OCI-LY3 (cell line): ENCODE measurements at regions not wholly inside any gene's neighbourhood (a gene's known extent, or its start where the extent isn't known, plus 50 kb on each side); places are given as distances from the start of the nearest gene placed in this dataset.

ENCODE experiments used
- H2AFZ ChIP-seq: fragments of 200-600, 300-600 bp; shearing (Covaris generic); 2 replicates; pipeline ENCODE4 v1.6.0; 2014; ENCODE audit warnings: antibody characterized with exemption, low read depth, low read length
- H3K27ac ChIP-seq: fragments of 200-600, 300-600 bp; sonication (generic); 2 replicates; pipeline ENCODE4 v1.5.1; 2014; ENCODE audit warnings: mild to moderate bottlenecking, low read length, moderate library complexity, mixed read lengths
- H3K27me3 ChIP-seq: fragments of 200-600, 300-600 bp; sonication (generic); 2 replicates; pipeline ENCODE4 v1.6.1; 2014; ENCODE audit warnings: low read depth, low read length, mixed read lengths
- H3K36me3 ChIP-seq: fragments of 200-600, 300-600 bp; sonication (generic); replicated peaks from 2 replicates; pipeline ENCODE3; 2014; ENCODE audit warnings: low read depth, low read length, mixed read lengths
- H3K4me1 ChIP-seq: fragments of 300-600, 200-600 bp; sonication (generic); 2 replicates; pipeline ENCODE4 v1.6.1; 2014; ENCODE audit warnings: low read length, mixed read lengths
- H3K4me2 ChIP-seq: fragments of 200-600, 300-600 bp; sonication (generic); 2 replicates; pipeline ENCODE4 v1.6.1; 2014; ENCODE audit warnings: low read length, mixed read lengths
- H3K4me3 ChIP-seq: fragments of 300-600, 200-600 bp; sonication (generic); 2 replicates; pipeline ENCODE4 v1.5.1; 2014; ENCODE audit warnings: antibody characterized with exemption, mild to moderate bottlenecking, low read length, moderate library complexity
- H3K79me2 ChIP-seq: fragments of 300-600, 200-600 bp; shearing (Covaris generic); 2 replicates; pipeline ENCODE4 v1.6.1; 2014; ENCODE audit warnings: mild to moderate bottlenecking, low read length, mixed read lengths
- H3K9ac ChIP-seq: fragments of 300-600, 200-600 bp; shearing (Covaris generic); 2 replicates; pipeline ENCODE4 v1.6.0; 2014; ENCODE audit warnings: mild to moderate bottlenecking, low read length, moderate library complexity
- H3K9me3 ChIP-seq: fragments of 200-600, 300-600 bp; shearing (Covaris generic); 2 replicates; pipeline ENCODE4 v1.6.1; 2014; ENCODE audit warnings: low read length, mixed read lengths; ENCODE audit not compliant: insufficient read depth
- H4K20me1 ChIP-seq: fragments of 200-600, 300-600 bp; sonication (generic); 2 replicates; pipeline ENCODE4 v1.6.1; 2016; ENCODE audit warnings: low read length, mixed read lengths; ENCODE audit not compliant: insufficient read depth
- EZH2phosphoT487 ChIP-seq: fragments of 200-600 bp; shearing (Covaris generic); IDR thresholded peaks from 2 replicates; pipeline ENCODE4 v1.6.1; 2018; ENCODE audit warnings: antibody characterized with exemption, mixed run types, low read depth
- TF ChIP-seq, protein P1 (sequence below): fragments of 200-600, 300-600 bp; sonication (generic); IDR thresholded peaks from 2 replicates; pipeline ENCODE4 v1.5.1; 2014; ENCODE audit warnings: antibody characterized with exemption, low read length, low read depth

DNA sequence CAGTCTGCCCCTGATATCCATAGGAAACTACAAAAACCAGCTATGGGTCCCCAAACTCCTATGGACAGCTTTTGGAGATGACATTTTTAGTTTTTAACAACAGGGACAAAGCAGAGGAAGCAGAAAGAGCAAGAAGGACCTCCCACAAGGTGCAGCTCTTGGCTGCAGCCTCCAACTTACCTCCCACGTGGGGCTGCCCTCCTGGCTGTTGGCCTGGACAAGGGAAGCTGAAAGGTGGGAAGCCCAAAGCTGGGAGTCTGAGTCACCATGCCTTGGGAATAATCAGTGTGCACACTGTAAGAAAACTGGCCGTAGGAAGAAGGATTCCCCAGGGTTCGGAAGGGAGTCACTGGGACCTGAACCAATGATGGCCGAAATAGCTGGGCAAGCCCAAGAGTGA is 51.8 kb upstream of the PAX1 start:
- no peak overlapping the region for H3K9ac ChIP-seq
- H3K79me2 ChIP-seq, result no peaks in the 10 kb centered on the region
- H2AFZ ChIP-seq, result no peak overlapping the region
- H3K27ac ChIP-seq, result no peak overlapping the region
- no peaks in the 10 kb centered on the region for H3K36me3 ChIP-seq
- no peak overlapping the region for H3K4me2 ChIP-seq
- H3K9me3 ChIP-seq, result no peaks in the 10 kb centered on the region
- no peaks in the 10 kb centered on the region for H4K20me1 ChIP-seq
- no peak for TF ChIP-seq EZH2phosphoT487
- TF ChIP-seq, protein P1, sequence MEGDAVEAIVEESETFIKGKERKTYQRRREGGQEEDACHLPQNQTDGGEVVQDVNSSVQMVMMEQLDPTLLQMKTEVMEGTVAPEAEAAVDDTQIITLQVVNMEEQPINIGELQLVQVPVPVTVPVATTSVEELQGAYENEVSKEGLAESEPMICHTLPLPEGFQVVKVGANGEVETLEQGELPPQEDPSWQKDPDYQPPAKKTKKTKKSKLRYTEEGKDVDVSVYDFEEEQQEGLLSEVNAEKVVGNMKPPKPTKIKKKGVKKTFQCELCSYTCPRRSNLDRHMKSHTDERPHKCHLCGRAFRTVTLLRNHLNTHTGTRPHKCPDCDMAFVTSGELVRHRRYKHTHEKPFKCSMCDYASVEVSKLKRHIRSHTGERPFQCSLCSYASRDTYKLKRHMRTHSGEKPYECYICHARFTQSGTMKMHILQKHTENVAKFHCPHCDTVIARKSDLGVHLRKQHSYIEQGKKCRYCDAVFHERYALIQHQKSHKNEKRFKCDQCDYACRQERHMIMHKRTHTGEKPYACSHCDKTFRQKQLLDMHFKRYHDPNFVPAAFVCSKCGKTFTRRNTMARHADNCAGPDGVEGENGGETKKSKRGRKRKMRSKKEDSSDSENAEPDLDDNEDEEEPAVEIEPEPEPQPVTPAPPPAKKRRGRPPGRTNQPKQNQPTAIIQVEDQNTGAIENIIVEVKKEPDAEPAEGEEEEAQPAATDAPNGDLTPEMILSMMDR, result no peak
- H3K4me3 ChIP-seq, result no peak overlapping the region
- peaks cover 35% of the 10 kb centered on the region for H3K27me3 ChIP-seq
- H3K4me1 ChIP-seq, result no peaks in the 10 kb centered on the region

DNA sequence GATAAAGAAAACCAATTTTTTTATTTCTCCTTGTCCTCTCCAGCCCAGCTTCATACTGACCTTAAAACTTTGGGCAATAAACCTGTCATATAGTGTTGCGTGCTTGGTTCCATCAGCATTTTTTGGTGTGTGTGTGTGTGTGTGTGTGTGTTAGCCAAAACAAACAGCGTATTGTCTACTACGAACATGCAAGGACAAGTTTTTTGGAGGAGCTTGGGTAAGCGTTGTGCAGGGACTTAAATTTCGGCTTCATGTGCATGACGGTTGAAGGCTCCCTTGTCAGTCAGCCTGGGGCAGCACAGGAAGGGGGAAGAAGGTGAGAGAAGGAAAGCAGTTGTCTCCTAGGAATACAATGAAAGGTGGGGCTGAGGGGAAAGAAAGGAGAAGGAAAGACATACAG is 62.0 kb upstream of the PAX1 start:
- H3K9me3 ChIP-seq, result no peaks in the 10 kb centered on the region
- H2AFZ ChIP-seq, result no peak overlapping the region
- H3K79me2 ChIP-seq, result no peaks in the 10 kb centered on the region
- H3K4me1 ChIP-seq, result no peaks in the 10 kb centered on the region
- H3K4me2 ChIP-seq, result no peak overlapping the region
- TF ChIP-seq EZH2phosphoT487, result no peak
- TF ChIP-seq, protein P1, result no peak
- no peak overlapping the region for H3K27ac ChIP-seq
- H3K36me3 ChIP-seq, result no peaks in the 10 kb centered on the region
- H4K20me1 ChIP-seq, result no peaks in the 10 kb centered on the region
- H3K27me3 ChIP-seq, result peaks cover 12% of the 10 kb centered on the region
- H3K9ac ChIP-seq, result no peak overlapping the region
- no peak overlapping the region for H3K4me3 ChIP-seq

DNA sequence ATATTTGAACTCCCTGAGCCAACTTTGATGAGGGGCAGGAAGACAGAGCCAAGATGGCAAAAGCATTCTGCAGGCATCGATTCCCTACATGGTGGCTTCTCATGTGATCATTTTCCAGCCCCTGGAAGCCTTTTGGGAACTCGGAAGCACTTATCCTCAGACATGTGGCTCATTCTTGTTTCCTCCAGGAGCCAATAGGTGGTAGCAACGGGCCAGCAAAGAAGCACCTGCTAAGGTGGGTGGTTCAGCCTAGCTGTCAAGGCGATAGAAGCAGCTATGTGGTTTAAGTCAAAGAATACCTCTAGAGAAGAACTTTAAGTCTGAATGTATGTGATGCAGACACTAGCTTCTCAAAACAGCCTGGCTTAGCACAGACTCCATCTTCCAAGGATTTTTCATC is 64.9 kb upstream of the PAX1 start:
- H3K27me3 ChIP-seq, result peaks cover 12% of the 10 kb centered on the region
- H2AFZ ChIP-seq, result no peak overlapping the region
- H3K4me2 ChIP-seq, result no peak overlapping the region
- no peak overlapping the region for H3K9ac ChIP-seq
- no peak overlapping the region for H3K27ac ChIP-seq
- H3K36me3 ChIP-seq, result no peaks in the 10 kb centered on the region
- no peaks in the 10 kb centered on the region for H3K79me2 ChIP-seq
- no peak for TF ChIP-seq EZH2phosphoT487
- TF ChIP-seq, protein P1, result peak; percentile 49
- no peaks in the 10 kb centered on the region for H4K20me1 ChIP-seq
- H3K4me3 ChIP-seq, result no peak overlapping the region
- no peaks in the 10 kb centered on the region for H3K4me1 ChIP-seq
- no peaks in the 10 kb centered on the region for H3K9me3 ChIP-seq

GRCh38 chr20:21633829-21634228 is 71.6 kb upstream of the PAX1 start:
- Histone ChIP-seq H3K9ac (no peak overlapping the region), H3K4me2 (no peak overlapping the region), H3K27me3 (peaks cover 13% of the 10 kb centered on the region; the same call in 1 of the 2 replicates), H3K36me3 (no peaks in the 10 kb centered on the region), H3K27ac (no peak overlapping the region), H3K4me3 (no peak overlapping the region), H3K79me2 (no peaks in the 10 kb centered on the region), H4K20me1 (no peaks in the 10 kb centered on the region), H2AFZ (no peak overlapping the region), H3K4me1 (no peaks in the 10 kb centered on the region), H3K9me3 (no peaks in the 10 kb centered on the region)
- TF ChIP-seq, protein P1, result no peak
- TF ChIP-seq EZH2phosphoT487, result no peak
